ENCODE measurements at regions not wholly inside any gene's neighbourhood (a gene's known extent, or its start where the extent isn't known, plus 50 kb on each side); places are given as distances from the start of the nearest gene placed in this dataset.

GRCh38 chr6:50213146-50213545 is 163.4 kb upstream of the DEFB112 start:
- no peaks in the 10 kb centered on the region for H3K27me3 ChIP-seq (ENCODE audit: low read depth)

GRCh38 chr6:50214937-50215336 is 165.2 kb upstream of the DEFB112 start:
- Histone ChIP-seq H3K9me3 (replicated peaks) (peaks cover 4% of the 10 kb centered on the region), H3K27ac (replicated peaks) (no peak overlapping the region), H3K4me1 (no peaks in the 10 kb centered on the region), H3K36me3 (no peaks in the 10 kb centered on the region), H3K27me3 (ENCODE audit: low read depth) (no peaks in the 10 kb centered on the region), H3K4me3 (no peak overlapping the region)
- intact Hi-C loops (cut with micrococcal nuclease) = no loop called here
- DNase-seq = no peak
- TF ChIP-seq CTCF (IDR thresholded peaks at IDR 0.05; ENCODE audit: borderline replicate concordance) = no peak

More at GRCh38 chr6:50213146-50213545, 163.4 kb upstream of the DEFB112 start:
- intact Hi-C loops (cut with micrococcal nuclease) = no loop called here
- Histone ChIP-seq H3K27ac (replicated peaks) (no peak overlapping the region), H3K4me1 (no peaks in the 10 kb centered on the region), H3K36me3 (no peaks in the 10 kb centered on the region), H3K4me3 (no peak overlapping the region), H3K9me3 (replicated peaks) (peaks cover 12% of the 10 kb centered on the region)
- DNase-seq = no peak
- TF ChIP-seq CTCF (IDR thresholded peaks at IDR 0.05; ENCODE audit: borderline replicate concordance) = no peak

- Histone ChIP-seq H3K9me3 (replicated peaks) (peaks cover 2% of the 10 kb centered on the region), H3K27ac (replicated peaks) (no peak overlapping the region), H3K4me3 (no peak overlapping the region), H3K27me3 (ENCODE audit: low read depth) (no peaks in the 10 kb centered on the region), H3K36me3 (no peaks in the 10 kb centered on the region), H3K4me1 (no peaks in the 10 kb centered on the region)
- intact Hi-C loops (cut with micrococcal nuclease) = no loop called here
- no peak for TF ChIP-seq CTCF (IDR thresholded peaks at IDR 0.05; ENCODE audit: borderline replicate concordance)
- no peak for DNase-seq
Measured at GRCh38 chr6:50217841-50218240, 168.1 kb upstream of the DEFB112 start.

GRCh38 chr6:50236164-50236563 is 186.4 kb upstream of the DEFB112 start:
- Histone ChIP-seq H3K27me3 (ENCODE audit: low read depth) (no peaks in the 10 kb centered on the region), H3K4me1 (no peaks in the 10 kb centered on the region), H3K36me3 (no peaks in the 10 kb centered on the region), H3K4me3 (no peak overlapping the region), H3K27ac (replicated peaks) (no peak overlapping the region), H3K9me3 (replicated peaks) (peaks cover 1% of the 10 kb centered on the region)
- intact Hi-C loops (cut with micrococcal nuclease) = no loop called here
- DNase-seq = no peak
- TF ChIP-seq CTCF (IDR thresholded peaks at IDR 0.05; ENCODE audit: borderline replicate concordance) = no peak

GRCh38 chr6:50239853-50240252 is 190.1 kb upstream of the DEFB112 start:
- H3K9me3 ChIP-seq (replicated peaks) = peaks cover 8% of the 10 kb centered on the region
- DNase-seq = no peak
- intact Hi-C loops (cut with micrococcal nuclease) = no loop called here

More at GRCh38 chr6:50239853-50240252, 190.1 kb upstream of the DEFB112 start:
- H3K27ac ChIP-seq (replicated peaks) = no peak overlapping the region
- TF ChIP-seq CTCF (IDR thresholded peaks at IDR 0.05; ENCODE audit: borderline replicate concordance) = no peak
- H3K4me3 ChIP-seq = no peak overlapping the region
- no peaks in the 10 kb centered on the region for H3K36me3 ChIP-seq
- H3K4me1 ChIP-seq = no peaks in the 10 kb centered on the region
- H3K27me3 ChIP-seq (ENCODE audit: low read depth) = no peaks in the 10 kb centered on the region
